Globus pallidus (tissue), 1 donor: ENCODE measurements at regions not wholly inside any gene's neighbourhood (a gene's known extent, or its start where the extent isn't known, plus 50 kb on each side); places are given as distances from the start of the nearest gene placed in this dataset.
A peak's percentile ranks its signal among the peaks of the same experiment; 100 is the strongest.

Source experiments
- DNase-seq: peaks from one replicate; pipeline ENCODE4 v3.0.0-alpha.2; 2015; ENCODE audit warnings: low spot score

DNA sequence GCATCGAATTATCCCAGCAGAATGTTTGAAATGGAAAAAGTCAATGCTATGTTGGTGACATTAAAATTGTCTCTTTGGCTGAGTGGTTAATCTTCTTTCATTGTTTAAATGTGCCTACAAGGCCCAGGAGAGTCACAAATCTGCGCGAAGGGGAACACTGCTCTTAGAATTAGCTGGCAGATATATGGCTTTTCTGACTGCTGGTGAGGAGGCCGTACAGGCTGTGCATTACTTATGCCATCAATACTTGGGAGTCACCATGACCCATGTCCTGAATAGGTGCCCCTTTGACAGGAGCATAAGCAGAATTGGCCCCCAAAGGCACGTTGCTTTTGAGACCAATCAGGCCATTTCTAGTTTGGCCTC is 521.5 kb downstream of the FUT8 start:
- no peak for DNase-seq

GRCh38 chr14:65936342-65936975 is 523.9 kb downstream of the FUT8 start:
- DNase-seq, result no peak

DNA sequence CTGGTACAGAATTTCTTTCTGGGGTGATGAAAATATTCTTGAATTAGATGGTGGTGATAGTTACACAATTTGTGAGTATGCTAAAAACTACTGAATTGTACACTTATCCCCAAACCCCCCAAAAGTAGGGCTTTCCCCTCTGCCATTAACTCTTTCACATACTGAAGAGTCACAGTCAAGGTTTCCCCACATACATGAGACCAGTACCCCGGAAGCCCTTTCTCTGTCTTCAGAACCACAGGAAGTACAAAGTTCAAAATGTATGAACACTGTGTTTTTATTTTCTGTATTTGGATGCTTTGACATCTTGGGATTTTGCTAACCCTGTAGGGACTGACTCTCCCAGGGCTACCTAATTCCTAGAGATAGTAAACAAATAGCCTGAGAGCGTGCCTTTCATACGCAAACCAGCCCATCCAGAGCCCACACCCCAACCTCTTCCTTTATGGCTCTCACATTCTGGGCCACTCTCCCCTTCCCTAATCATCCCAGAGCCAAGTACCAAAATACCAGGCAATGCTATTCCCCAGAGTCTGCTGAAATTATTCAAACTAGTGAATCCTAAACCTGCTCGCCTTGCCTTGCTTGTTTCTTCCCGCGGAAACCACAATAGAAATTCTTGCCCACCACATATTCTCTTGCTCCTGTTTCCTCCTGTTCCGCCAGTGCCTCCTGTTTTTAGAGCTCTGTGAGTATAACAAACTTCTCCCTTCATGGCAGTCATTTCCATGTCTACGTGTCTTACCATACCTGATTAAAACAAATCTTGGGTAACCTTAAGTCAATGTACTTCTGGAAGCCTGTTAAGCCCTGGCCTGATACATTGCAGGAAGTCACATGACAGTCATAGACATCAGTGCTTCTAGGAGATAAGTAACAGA is 524.8 kb downstream of the FUT8 start:
- no peak for DNase-seq

DNA sequence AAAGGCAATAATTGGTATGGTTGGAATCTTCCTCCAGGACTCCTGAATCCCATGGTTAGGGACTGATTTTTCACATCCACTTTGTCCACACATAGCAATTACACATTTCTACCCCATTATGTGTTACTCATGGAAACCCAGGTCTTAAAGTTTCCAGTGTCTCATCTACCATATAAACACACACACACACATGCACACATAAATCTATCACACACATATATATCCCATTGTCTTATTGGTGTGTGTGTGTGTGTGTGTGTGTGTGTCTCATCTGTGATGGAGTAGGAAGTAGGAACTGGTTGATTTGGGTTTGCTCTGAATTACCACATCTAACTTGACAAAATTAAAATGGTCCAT is 525.4 kb downstream of the FUT8 start:
- DNase-seq, result no peak

- no peak for DNase-seq
Observed at GRCh38 chr14:65938738-65939137, 526.2 kb downstream of the FUT8 start.

DNA sequence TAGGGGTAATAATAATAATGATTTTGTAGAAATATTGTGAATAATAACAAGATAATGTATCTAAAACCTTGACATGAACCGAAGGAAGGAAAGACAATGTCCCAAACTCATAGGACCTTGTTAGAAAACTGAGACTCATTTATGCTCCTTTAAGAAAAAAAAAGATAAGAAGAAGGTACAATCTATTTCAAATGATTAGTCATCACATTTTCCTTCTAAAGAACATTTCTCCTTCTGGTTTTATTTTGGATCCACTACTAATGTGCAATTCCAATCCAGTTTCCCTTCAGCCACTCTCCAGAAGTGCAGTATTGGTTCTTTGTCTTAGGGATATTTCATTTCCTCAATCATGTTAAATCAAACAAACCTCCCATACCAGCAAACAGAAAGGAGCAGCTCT is 526.7 kb downstream of the FUT8 start:
- no peak for DNase-seq

DNA sequence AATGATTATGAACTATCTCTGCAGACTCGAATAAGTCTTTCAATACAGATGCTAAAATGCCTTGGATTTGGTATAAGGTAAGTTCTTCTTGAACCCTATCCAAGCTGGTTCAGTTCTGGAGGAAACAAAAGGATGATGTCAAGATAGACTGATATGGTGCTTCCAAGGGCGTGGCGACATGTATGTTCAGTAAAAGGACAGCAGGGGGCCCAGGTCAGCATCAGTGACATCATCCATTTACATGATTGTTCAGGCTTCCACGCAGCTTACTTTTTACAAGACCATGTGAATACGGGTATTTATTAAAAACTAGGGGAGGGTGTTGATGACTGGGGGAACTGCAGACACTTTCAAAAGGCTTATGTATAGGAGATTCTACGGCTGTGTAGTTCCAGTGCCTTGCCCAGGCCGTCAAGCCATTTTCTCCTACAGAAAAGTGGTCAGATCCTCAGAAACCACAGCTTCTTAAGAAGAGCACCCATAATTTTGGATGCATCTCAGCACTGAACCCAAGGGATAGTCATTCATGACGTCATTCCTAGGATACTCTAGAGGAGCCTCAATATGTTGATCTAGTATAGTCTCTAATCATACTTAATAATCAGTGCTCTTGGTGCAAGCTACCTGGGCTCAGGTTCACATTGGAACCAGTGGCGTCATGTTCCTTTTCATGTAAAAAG is 527.7 kb downstream of the FUT8 start:
- no peak for DNase-seq

- DNase-seq, result no peak
Observed at GRCh38 chr14:65941091-65941490, 528.6 kb downstream of the FUT8 start.

- no peak for DNase-seq
Observed at GRCh38 chr14:65943150-65943549, 530.6 kb downstream of the FUT8 start.

- DNase-seq, result no peak
Observed at GRCh38 chr14:65943916-65944410, 531.4 kb downstream of the FUT8 start.

DNA sequence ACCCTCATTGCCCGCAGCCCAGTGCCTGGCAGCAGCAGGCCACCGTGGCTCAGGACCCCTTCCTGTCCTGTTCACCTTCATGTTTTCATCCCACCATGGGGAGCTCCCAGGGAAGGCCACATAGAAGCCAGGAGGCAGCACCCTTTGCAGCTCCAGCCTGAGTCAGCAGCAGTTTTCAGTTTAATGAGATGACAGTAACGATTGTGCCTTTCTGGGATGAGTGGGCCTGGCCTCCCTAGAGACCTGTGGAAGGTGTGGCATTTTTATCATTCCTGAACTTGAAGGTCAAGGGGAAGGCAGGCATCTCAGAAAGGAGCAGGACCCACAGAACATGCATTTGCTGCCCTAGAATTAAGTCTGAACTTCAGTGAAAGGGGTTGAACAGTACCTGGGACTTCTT is 532.8 kb downstream of the FUT8 start:
- no peak for DNase-seq

GRCh38 chr14:65946494-65946893 is 534.0 kb downstream of the FUT8 start:
- no peak for DNase-seq

- no peak for DNase-seq
Observed at GRCh38 chr14:65948302-65948701, 535.8 kb downstream of the FUT8 start.

DNA sequence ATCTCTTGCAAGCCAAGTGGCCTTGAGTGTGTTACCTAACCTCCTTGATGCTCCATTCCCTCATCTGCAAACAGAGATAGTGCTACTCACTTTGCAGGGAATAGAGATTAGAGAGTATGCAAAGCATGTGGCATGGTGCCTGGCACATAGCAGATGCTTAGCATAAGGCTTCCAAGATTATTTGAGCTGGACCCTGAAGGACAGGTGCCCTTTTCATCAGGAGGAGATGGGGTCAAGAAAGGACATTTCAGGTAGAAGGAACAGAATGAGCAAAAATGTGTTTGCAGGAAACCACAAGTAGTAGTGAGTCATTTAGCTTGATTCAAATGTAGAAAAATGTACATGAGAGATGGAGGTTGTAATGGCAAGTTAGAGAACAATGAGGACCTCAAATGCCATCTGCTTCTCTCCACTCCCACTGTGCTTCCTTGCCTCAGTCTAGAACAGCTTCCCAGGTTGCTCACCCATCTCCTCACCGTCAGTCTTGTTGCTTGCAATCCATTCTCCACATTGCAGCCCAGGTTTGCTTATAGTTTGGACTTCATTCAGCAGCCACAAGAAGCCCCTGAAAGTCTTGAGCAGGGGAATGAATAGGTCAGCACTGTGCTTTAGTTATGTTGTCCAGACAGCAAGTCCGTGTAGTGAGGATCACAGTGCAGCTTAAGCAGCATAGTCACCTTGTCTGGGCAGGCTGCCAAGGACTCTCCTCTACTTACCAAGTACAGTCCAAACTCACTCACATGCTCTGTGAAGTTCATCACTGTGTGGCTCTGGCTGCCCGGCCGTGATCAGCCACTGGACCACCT is 536.3 kb upstream of the CCDC196 start:
- DNase-seq, result no peak

DNA sequence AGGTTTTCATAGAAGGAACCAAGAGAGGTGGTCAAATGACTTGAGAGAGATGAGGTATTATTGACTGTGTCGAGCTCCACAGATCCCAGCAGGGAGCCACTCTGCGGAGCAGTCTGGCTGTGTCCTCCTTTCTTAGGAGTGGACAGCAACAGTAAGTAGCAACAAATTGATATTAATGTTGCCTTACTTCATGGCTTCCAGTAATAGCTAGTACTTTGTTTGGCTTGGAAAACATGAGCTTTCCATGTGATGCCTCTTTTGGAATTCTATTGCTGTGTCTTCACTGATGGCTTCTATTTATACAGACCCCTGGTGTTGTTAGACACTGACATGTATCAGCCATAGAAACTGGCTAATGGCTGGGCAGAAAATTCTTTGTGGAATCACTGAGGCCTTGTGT is 531.2 kb upstream of the CCDC196 start:
- no peak for DNase-seq

DNA sequence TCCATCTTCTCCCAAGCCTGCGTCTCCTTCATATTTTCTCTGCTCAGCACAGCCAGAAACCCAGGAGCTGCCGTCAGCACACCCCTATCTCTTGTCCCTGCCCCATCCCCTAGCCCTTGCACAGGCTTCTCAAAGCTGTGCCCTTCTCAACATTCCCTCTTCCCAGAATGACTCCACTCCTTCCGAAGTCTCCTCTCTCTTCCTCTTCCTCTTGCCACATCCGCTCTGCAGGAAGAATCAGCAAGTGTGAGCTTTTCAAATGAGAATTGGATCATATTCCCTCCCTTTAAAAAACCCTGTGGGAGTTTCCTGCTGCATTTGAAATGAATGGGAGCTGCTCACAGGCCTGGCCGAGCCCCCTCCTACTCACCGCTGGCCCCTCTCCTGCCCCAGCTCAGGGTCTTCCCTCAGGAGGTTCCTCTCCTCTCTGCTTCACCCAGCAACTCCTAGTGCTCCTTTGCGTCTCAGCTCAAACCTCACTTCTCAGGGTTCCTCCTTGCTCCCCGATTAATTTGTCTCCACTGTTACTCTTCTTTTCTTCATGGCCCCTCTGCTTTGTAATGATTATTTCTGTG is 528.5 kb upstream of the CCDC196 start:
- DNase-seq, result no peak

GRCh38 chr14:65958664-65959562 is 527.3 kb upstream of the CCDC196 start:
- peak; percentile 32 for DNase-seq

- no peak for DNase-seq
Observed at GRCh38 chr14:65959563-65960024, 526.6 kb upstream of the CCDC196 start.

GRCh38 chr14:65961004-65961403 is 525.2 kb upstream of the CCDC196 start:
- DNase-seq, result peak; percentile 25

DNA sequence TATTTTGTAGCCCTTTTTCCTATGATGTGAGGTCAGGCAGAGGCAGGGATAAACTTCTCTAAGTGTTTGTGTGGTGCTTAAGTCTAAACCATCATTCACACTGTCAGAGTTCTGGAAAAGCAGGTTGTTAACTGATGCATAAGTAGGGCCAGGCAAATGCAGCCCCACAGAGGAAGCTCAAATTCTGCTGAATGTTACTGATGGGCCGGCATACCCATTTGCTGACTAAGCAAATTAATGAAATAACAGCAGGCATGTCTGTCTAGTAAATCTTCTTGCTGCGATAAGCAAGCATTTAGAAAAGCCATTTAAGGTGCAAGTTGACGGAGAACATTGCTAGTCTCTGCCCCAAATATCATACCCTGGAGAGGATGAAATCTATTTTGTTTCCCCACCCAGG is 523.2 kb upstream of the CCDC196 start:
- no peak for DNase-seq

DNA sequence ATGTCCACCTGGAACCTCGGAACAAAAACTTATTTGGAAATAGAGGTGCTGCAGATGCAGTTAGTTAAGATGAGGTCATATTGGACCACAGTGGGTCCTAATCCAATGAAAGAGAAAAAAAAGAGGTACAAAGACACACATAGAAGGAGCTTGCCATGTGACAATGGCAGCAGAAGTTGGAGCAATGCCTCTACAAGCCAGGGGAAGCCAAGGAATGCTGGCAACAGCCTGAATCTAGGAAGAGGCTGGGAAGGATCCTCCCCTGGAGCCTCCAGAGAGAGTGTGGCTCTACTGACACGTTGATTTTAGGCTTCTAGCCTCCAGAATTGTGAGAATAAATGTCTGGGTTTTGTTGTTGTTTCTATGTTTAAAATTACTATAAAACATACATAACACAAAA is 521.8 kb upstream of the CCDC196 start:
- peak; percentile 10 for DNase-seq
